ENCODE measurements at regions not wholly inside any gene's neighbourhood (a gene's known extent, or its start where the extent isn't known, plus 50 kb on each side); places are given as distances from the start of the nearest gene placed in this dataset.
A peak's percentile ranks its signal among the peaks of the same experiment; 100 is the strongest.

DNA sequence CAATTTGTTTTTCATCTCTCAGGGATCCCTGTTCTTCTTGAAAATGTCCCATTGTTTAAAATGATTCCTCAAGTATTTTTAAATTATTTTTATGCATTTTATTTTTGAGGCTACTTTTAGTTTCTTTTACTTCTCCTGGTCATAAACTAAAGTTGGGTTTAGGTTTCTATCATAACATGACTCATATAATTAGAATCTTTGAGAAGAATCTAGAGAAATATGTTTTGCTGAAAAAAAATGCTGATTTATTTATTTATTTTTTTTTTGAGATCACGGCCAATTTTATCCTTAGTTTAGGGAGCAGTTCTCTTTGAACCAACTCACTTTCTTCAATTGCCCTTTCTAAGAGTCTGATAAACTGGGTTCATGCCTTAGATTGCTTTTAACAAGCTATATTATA is 1157.1 kb downstream of the BCL11B start:
- ATAC-seq (no peak), DNase-seq (no peak)
- H3K27me3 Mint-ChIP-seq (ENCODE audit: low read depth): no peaks in the 10 kb centered on the region
- H3K4me3 Mint-ChIP-seq: no peak overlapping the region
- no peaks in the 10 kb centered on the region for H3K9me3 Mint-ChIP-seq
- H3K4me1 Mint-ChIP-seq (ENCODE audit: low read depth): peaks cover 14% of the 10 kb centered on the region
- no peaks in the 10 kb centered on the region for H3K36me3 Mint-ChIP-seq (ENCODE audit: insufficient read depth)

GRCh38 chr14:98118749-98119148 is 1153.2 kb downstream of the BCL11B start:
- DNase-seq (no peak), ATAC-seq (no peak)
- H3K36me3 Mint-ChIP-seq (ENCODE audit: insufficient read depth): peaks cover 4% of the 10 kb centered on the region
- no peaks in the 10 kb centered on the region for H3K27me3 Mint-ChIP-seq (ENCODE audit: low read depth)
- H3K4me1 Mint-ChIP-seq (ENCODE audit: low read depth): peaks cover 29% of the 10 kb centered on the region
- peaks cover 15% of the 10 kb centered on the region for H3K9me3 Mint-ChIP-seq
- no peak overlapping the region for H3K4me3 Mint-ChIP-seq

DNA sequence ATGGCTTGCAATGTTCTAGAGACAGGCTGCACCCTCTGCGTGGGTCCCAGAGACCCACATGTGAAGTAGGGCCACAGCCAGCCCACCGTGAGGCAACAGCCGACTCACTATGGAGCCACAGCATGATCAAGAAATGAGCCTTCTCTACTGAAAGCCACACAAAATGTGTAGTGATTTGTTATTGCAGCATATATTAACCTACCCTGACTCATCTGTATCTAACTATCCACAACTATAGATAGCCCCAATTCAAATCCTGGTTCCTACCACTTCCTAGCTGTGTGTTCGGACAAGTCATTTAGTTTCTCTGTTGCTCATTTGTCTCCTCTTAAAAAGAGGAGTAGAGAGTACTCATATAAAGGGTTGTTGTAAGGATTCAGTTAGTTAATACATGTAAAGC is 1152.3 kb downstream of the BCL11B start:
- Mint-ChIP-seq H3K9me3 (peaks cover 22% of the 10 kb centered on the region), H3K36me3 (ENCODE audit: insufficient read depth) (peaks cover 4% of the 10 kb centered on the region), H3K4me1 (ENCODE audit: low read depth) (peaks cover 21% of the 10 kb centered on the region), H3K27me3 (ENCODE audit: low read depth) (no peaks in the 10 kb centered on the region), H3K4me3 (no peak overlapping the region)
- ATAC-seq (peak in 1 of 2 donors; percentile 20), DNase-seq (no peak)

DNA sequence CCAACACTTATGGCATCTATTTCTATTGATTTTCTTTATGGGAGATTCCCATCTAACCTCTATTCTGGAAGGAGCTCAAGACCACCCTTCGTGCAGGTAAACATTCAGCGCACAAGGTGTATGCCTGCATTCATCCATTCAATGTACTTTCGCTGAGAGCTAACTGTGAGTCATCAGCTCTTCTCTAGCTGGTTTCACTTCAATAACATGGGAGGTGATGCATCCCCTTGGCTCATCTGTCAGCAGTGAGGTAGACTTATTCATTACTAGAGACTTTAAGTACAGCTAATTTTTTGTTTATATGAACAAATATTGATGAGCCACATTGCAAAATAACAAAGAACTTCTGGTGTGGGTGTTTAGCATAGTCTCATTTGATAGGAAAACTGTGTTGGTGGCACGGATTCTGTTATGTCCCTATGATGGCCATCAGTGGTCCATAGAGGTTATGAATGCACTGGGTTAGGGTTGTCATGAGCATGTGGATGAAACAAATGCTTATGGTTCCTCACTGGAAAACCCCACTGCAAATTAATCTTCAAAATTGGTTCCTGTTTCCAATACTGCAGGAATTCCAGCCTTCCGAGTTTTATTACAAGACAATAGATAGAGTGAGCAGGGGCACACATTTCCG is 1151.0 kb downstream of the BCL11B start:
- H3K4me3 Mint-ChIP-seq: no peak overlapping the region
- peaks cover 22% of the 10 kb centered on the region for H3K9me3 Mint-ChIP-seq
- H3K36me3 Mint-ChIP-seq (ENCODE audit: insufficient read depth): peaks cover 4% of the 10 kb centered on the region
- peak; percentile 97 to 98 for ATAC-seq
- no peak for DNase-seq
- H3K4me1 Mint-ChIP-seq (ENCODE audit: low read depth): peaks cover 20% of the 10 kb centered on the region
- no peaks in the 10 kb centered on the region for H3K27me3 Mint-ChIP-seq (ENCODE audit: low read depth)

GRCh38 chr14:98122527-98122926 is 1149.5 kb downstream of the BCL11B start:
- H3K9me3 Mint-ChIP-seq: peaks cover 22% of the 10 kb centered on the region
- DNase-seq: no peak
- no peak overlapping the region for H3K4me3 Mint-ChIP-seq
- peaks cover 4% of the 10 kb centered on the region for H3K36me3 Mint-ChIP-seq (ENCODE audit: insufficient read depth)
- no peak for ATAC-seq
- H3K4me1 Mint-ChIP-seq (ENCODE audit: low read depth): peaks cover 20% of the 10 kb centered on the region
- no peaks in the 10 kb centered on the region for H3K27me3 Mint-ChIP-seq (ENCODE audit: low read depth)

GRCh38 chr14:98130691-98131090 is 1141.3 kb downstream of the BCL11B start:
- no peaks in the 10 kb centered on the region for H3K36me3 Mint-ChIP-seq (ENCODE audit: insufficient read depth)
- H3K9me3 Mint-ChIP-seq: no peaks in the 10 kb centered on the region
- DNase-seq (no peak), ATAC-seq (no peak)
- H3K27me3 Mint-ChIP-seq (ENCODE audit: low read depth): no peaks in the 10 kb centered on the region
- no peak overlapping the region for H3K4me3 Mint-ChIP-seq
- peaks cover 16% of the 10 kb centered on the region for H3K4me1 Mint-ChIP-seq (ENCODE audit: low read depth)

GRCh38 chr14:98131406-98131805 is 1140.6 kb downstream of the BCL11B start:
- DNase-seq: no peak

GRCh38 chr14:98133806-98134205 is 1138.2 kb downstream of the BCL11B start:
- Mint-ChIP-seq H3K4me3 (no peak overlapping the region), H3K27me3 (ENCODE audit: low read depth) (no peaks in the 10 kb centered on the region)

More at GRCh38 chr14:98131406-98131805, 1140.6 kb downstream of the BCL11B start:
- no peaks in the 10 kb centered on the region for H3K9me3 Mint-ChIP-seq
- peak in 1 of 2 donors; percentile 36 for ATAC-seq
- H3K4me3 Mint-ChIP-seq: no peak overlapping the region
- peaks cover 23% of the 10 kb centered on the region for H3K4me1 Mint-ChIP-seq (ENCODE audit: low read depth)
- H3K27me3 Mint-ChIP-seq (ENCODE audit: low read depth): no peaks in the 10 kb centered on the region
- no peaks in the 10 kb centered on the region for H3K36me3 Mint-ChIP-seq (ENCODE audit: insufficient read depth)

DNA sequence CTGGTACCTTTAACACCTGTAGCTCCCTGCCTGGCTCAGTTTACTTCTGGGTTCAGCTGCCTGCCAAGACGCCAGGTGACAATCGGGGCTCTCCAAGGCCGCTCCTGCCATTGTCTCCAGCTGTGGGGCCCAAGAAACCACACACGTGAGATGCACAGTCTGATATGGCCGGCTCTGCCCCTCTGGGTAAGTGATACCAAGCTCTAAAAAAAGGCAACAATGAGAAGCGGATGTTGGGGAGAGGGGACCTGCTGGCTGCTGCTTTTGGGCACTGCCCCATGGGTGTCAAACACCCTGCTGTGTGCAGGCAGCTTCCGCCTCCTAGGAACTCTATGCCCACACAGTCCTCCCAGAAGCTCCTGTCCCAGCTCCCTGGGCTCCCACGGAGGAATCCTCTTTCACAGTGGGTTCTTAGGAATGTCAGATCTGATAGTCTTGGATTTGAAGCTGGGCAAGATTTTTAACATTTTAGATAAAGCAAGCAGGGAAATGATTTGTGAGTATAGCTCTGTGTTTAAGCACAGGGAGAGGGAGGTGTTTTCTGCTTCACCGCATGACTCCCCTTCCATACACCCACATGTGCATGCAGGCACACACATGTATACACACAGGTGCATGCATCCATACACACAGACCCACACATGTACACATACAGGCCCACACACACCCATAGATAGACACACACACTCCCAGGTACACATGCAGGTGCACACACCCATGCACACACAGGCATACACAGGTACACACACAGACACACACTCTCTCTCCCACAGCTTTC is 1135.8 kb downstream of the BCL11B start:
- H3K4me3 Mint-ChIP-seq: peak overlapping the region; percentile 70
- H3K9me3 Mint-ChIP-seq: no peaks in the 10 kb centered on the region
- no peak for DNase-seq
- H3K4me1 Mint-ChIP-seq (ENCODE audit: low read depth): peaks cover 67% of the 10 kb centered on the region
- H3K36me3 Mint-ChIP-seq (ENCODE audit: insufficient read depth): no peaks in the 10 kb centered on the region
- H3K27me3 Mint-ChIP-seq (ENCODE audit: low read depth): no peaks in the 10 kb centered on the region
- peak; percentile 55 to 58 for ATAC-seq

More at GRCh38 chr14:98133806-98134205, 1138.2 kb downstream of the BCL11B start:
- ATAC-seq: no peak
- H3K9me3 Mint-ChIP-seq: no peaks in the 10 kb centered on the region
- H3K36me3 Mint-ChIP-seq (ENCODE audit: insufficient read depth): no peaks in the 10 kb centered on the region
- no peak for DNase-seq
- H3K4me1 Mint-ChIP-seq (ENCODE audit: low read depth): peaks cover 44% of the 10 kb centered on the region

- Mint-ChIP-seq H3K4me1 (ENCODE audit: low read depth) (peaks cover 74% of the 10 kb centered on the region), H3K4me3 (peak overlapping the region; percentile 70), H3K27me3 (ENCODE audit: low read depth) (no peaks in the 10 kb centered on the region), H3K36me3 (ENCODE audit: insufficient read depth) (no peaks in the 10 kb centered on the region), H3K9me3 (no peaks in the 10 kb centered on the region)
- DNase-seq (no peak), ATAC-seq (no peak)
Measured at GRCh38 chr14:98137131-98138025, 1134.6 kb downstream of the BCL11B start.

DNA sequence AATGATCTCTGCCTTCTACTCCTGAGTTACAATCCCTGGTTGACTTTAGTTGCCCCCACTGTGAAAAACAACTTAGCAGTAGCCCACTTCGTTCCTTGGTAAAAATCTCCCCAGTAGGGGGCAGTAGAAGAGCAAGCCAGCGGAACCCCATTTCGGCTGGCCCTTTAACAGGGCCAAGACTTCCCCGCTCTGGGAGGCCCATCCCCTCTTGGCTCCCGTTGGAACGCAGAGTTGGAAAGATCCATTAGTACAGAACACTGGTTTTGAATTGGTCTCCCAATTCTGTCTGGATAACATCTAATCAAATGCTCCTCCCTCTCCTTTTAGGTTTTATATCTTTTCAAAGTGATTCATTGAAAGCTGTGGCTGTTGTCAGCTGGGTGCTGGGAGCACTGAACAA is 1133.3 kb downstream of the BCL11B start:
- peak; percentile 62 to 63 for ATAC-seq
- Mint-ChIP-seq H3K4me1 (ENCODE audit: low read depth) (peaks cover 85% of the 10 kb centered on the region), H3K36me3 (ENCODE audit: insufficient read depth) (no peaks in the 10 kb centered on the region), H3K27me3 (ENCODE audit: low read depth) (no peaks in the 10 kb centered on the region), H3K9me3 (no peaks in the 10 kb centered on the region), H3K4me3 (peak overlapping the region; percentile 61)
- DNase-seq: peak; percentile 60

- Mint-ChIP-seq H3K36me3 (ENCODE audit: insufficient read depth) (no peaks in the 10 kb centered on the region), H3K9me3 (no peaks in the 10 kb centered on the region), H3K4me1 (ENCODE audit: low read depth) (peaks cover 87% of the 10 kb centered on the region), H3K4me3 (peak overlapping the region; percentile 61), H3K27me3 (ENCODE audit: low read depth) (no peaks in the 10 kb centered on the region)
- ATAC-seq (peak in 1 of 2 donors; percentile 18), DNase-seq (no peak)
Measured at GRCh38 chr14:98140862-98141530, 1131.0 kb downstream of the BCL11B start.

- H3K4me1 Mint-ChIP-seq (ENCODE audit: low read depth): peaks cover 66% of the 10 kb centered on the region
- no peaks in the 10 kb centered on the region for H3K9me3 Mint-ChIP-seq
- DNase-seq (no peak), ATAC-seq (no peak)
- H3K36me3 Mint-ChIP-seq (ENCODE audit: insufficient read depth): no peaks in the 10 kb centered on the region
- no peaks in the 10 kb centered on the region for H3K27me3 Mint-ChIP-seq (ENCODE audit: low read depth)
- no peak overlapping the region for H3K4me3 Mint-ChIP-seq
Measured at GRCh38 chr14:98143566-98143965, 1128.4 kb downstream of the BCL11B start.

- Mint-ChIP-seq H3K36me3 (ENCODE audit: insufficient read depth) (no peaks in the 10 kb centered on the region), H3K4me3 (peak overlapping the region; percentile 31), H3K27me3 (ENCODE audit: low read depth) (no peaks in the 10 kb centered on the region), H3K9me3 (no peaks in the 10 kb centered on the region), H3K4me1 (ENCODE audit: low read depth) (peaks cover 52% of the 10 kb centered on the region)
- no peak for DNase-seq
- no peak for ATAC-seq
Measured at GRCh38 chr14:98144964-98145363, 1127.0 kb downstream of the BCL11B start.
